ENCODE measurements at regions not wholly inside any gene's neighbourhood (a gene's known extent, or its start where the extent isn't known, plus 50 kb on each side); places are given as distances from the start of the nearest gene placed in this dataset.

DNA sequence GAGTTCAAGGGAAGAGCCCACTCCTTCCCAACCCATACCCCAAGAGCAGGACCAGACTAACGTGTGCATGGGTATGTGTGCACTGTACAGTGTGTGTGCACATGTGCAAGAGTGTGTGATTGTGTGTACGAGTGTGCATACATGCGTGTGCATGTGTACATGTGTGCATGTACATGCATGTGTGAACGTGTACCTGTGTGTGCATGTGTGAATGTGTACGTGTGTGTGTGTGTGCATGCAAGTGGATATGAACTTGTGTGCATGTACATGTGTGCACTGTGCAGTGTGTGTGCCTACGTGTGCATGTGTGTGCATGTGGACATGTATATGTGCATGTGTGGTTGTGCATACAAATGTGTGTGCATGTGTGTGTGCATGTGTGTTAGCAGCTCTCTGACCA lies 223.1 kb downstream of the RBFOX3 start:
- no peaks in the 10 kb centered on the region for H3K36me3 ChIP-seq
- H3K9me3 ChIP-seq: no peaks in the 10 kb centered on the region
- H3K9ac ChIP-seq (ENCODE audit: low read depth in 2 of 2, low read length in 2 of 2): no peak overlapping the region
- DNase-seq: no peak
- H3K27ac ChIP-seq: no peak overlapping the region
- H3K4me3 ChIP-seq: no peak overlapping the region
- H3K27me3 ChIP-seq: peaks cover 12% of the 10 kb centered on the region
- intact Hi-C loops (cut with DNase I): no loop called here
- TF ChIP-seq, protein P1, sequence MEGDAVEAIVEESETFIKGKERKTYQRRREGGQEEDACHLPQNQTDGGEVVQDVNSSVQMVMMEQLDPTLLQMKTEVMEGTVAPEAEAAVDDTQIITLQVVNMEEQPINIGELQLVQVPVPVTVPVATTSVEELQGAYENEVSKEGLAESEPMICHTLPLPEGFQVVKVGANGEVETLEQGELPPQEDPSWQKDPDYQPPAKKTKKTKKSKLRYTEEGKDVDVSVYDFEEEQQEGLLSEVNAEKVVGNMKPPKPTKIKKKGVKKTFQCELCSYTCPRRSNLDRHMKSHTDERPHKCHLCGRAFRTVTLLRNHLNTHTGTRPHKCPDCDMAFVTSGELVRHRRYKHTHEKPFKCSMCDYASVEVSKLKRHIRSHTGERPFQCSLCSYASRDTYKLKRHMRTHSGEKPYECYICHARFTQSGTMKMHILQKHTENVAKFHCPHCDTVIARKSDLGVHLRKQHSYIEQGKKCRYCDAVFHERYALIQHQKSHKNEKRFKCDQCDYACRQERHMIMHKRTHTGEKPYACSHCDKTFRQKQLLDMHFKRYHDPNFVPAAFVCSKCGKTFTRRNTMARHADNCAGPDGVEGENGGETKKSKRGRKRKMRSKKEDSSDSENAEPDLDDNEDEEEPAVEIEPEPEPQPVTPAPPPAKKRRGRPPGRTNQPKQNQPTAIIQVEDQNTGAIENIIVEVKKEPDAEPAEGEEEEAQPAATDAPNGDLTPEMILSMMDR (IDR thresholded peaks at IDR 0.05): no peak
- H3K4me1 ChIP-seq: no peaks in the 10 kb centered on the region

DNA sequence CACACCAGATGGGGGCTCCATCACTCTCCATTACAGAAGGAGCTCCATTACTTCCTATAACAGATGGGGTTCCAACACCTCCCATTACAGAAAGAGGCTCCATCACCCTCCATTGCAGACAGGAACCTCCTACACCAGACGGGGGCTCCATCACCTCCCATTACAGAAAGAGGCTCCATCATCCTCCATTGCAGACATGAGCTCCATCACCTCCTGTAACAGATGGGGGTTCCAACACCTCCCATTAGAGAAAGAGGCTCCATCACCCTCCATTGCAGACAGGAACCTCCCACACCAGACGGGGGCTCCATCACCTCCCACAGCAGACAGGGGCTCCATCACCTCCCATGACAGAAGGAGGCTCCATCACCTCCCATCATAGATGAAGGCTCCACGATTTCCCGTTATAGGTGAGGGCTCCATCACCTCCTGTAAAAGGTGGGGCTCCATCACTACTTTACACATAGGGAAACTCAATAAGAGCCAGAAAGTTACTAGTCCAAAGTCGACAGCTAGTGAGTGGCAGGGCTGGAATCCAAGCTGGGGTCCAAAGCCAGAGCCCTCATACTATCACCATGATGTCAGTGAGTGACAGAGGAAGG lies 224.8 kb downstream of the RBFOX3 start:
- Histone ChIP-seq H3K27me3 (peaks cover 6% of the 10 kb centered on the region), H3K9ac (ENCODE audit: low read depth in 2 of 2, low read length in 2 of 2) (no peak overlapping the region), H3K36me3 (no peaks in the 10 kb centered on the region), H3K9me3 (no peaks in the 10 kb centered on the region), H3K4me3 (no peak overlapping the region), H3K4me1 (no peaks in the 10 kb centered on the region), H3K27ac (no peak overlapping the region)
- intact Hi-C loops (cut with DNase I): no loop called here
- TF ChIP-seq, protein P1 (IDR thresholded peaks at IDR 0.05): no peak
- DNase-seq: no peak

DNA sequence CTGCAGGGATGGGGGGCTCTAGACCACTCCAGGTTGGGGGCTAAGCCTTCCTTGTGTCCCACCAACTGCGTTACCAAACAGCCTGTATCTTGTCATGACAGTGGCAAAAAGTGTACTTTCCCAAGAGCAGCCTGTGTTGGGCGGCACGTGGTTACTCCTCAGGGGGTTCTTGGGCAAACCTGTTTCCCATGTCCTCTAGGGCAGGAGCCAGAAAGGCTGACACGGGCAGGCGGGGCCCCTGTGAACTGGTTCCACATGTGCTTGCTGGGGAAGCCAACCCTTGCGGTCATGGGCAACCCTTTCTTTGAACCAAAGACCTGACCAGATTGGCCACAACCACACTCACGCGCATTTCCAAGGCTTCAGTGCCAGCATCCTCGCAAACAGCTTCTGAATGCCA lies 228.5 kb downstream of the RBFOX3 start:
- DNase-seq: no peak
- no peak overlapping the region for H3K27ac ChIP-seq
- no peak overlapping the region for H3K9ac ChIP-seq (ENCODE audit: low read depth in 2 of 2, low read length in 2 of 2)
- no peaks in the 10 kb centered on the region for H3K9me3 ChIP-seq
- H3K27me3 ChIP-seq: no peaks in the 10 kb centered on the region
- no peaks in the 10 kb centered on the region for H3K4me1 ChIP-seq
- H3K4me3 ChIP-seq: no peak overlapping the region
- intact Hi-C loops (cut with DNase I): no loop called here
- H3K36me3 ChIP-seq: no peaks in the 10 kb centered on the region
- TF ChIP-seq, protein P1 (IDR thresholded peaks at IDR 0.05): no peak

DNA sequence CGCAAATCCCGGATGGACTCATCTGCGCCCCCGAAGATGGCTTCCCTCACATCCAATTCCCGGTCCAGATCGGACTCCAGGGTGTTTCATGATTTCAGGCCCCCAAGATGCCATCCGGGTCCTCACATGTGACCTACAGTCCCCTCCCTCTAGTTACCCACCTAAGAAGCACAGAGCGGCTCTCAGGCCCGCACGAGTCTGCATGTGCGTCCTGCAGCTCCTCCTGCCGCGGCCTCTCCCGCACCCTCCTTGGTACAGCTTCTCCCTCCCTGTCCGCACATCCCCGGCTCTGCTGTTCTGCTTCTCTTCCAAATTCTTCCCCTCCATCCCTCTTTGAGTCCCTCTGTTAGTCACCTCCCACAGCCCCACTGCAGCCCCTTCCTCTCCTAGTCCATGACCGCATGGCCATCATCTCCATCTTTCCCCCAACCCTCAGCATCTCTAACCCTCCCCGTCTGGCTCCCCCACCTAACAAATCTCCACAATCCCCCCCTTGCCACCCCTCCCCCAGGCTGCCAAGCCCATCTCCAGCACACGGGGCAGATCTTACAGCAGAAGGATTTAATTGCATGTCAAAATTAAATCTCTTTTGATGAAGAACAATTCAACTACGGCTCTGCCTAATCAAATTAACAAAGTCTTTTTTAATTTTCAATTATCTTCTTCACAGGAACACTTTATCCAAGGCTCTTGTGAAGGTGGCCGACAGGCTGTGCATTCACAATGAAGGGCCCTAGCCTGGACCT lies 231.0 kb downstream of the RBFOX3 start:
- intact Hi-C loops (cut with DNase I): no loop called here
- Histone ChIP-seq H3K36me3 (no peaks in the 10 kb centered on the region), H3K9ac (ENCODE audit: low read depth in 2 of 2, low read length in 2 of 2) (no peak overlapping the region), H3K4me1 (no peaks in the 10 kb centered on the region), H3K9me3 (no peaks in the 10 kb centered on the region), H3K27ac (no peak overlapping the region), H3K27me3 (peaks cover 5% of the 10 kb centered on the region), H3K4me3 (no peak overlapping the region)
- DNase-seq: no peak
- TF ChIP-seq, protein P1 (IDR thresholded peaks at IDR 0.05): no peak

DNA sequence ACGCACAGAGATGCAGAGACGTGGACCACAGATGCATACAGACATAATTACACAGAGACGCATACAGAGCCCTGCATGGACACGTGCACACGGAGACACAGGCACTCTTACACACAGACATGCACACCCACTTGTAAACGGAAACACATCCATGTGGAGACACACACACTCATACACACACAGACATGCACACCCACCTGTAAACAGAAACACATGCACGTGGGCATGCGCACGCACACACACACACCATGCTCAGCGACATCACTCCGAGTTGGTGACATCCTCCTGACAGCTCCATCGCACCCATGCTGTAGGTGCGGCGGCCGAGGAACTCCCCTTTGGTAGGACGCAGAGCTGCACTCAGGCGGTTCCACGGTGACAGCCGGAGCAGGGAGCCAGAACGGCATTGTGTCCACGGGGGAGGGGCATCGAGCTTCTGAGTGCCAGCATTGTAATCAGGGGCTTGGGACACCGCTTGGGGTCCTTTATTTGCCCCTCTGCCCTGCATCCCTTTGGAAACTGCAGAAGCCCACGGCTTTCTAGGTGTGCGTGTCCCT lies 233.5 kb downstream of the RBFOX3 start:
- no peaks in the 10 kb centered on the region for H3K36me3 ChIP-seq
- intact Hi-C loops (cut with DNase I): no loop called here
- H3K9ac ChIP-seq (ENCODE audit: low read depth in 2 of 2, low read length in 2 of 2): no peak overlapping the region
- no peak overlapping the region for H3K4me3 ChIP-seq
- peaks cover 5% of the 10 kb centered on the region for H3K27me3 ChIP-seq
- H3K27ac ChIP-seq: no peak overlapping the region
- DNase-seq: no peak
- TF ChIP-seq, protein P1 (IDR thresholded peaks at IDR 0.05): no peak
- no peaks in the 10 kb centered on the region for H3K4me1 ChIP-seq
- H3K9me3 ChIP-seq: no peaks in the 10 kb centered on the region
